ENCODE measurements at regions not wholly inside any gene's neighbourhood (a gene's known extent, or its start where the extent isn't known, plus 50 kb on each side); places are given as distances from the start of the nearest gene placed in this dataset.

- DNase-seq (ENCODE audit: low read depth): no peak
- H3K4me3 ChIP-seq (ENCODE audit: low read depth, low read length): no peak overlapping the region
- TF ChIP-seq CTCF (IDR thresholded peaks at IDR 0.05; ENCODE audit: control insufficient read depth, extremely low read depth, insufficient read depth): no peak
These were observed 511.7 kb downstream of the AGTPBP1 start for GRCh38 chr9:85230081-85230480.

GRCh38 chr9:85228111-85228855 lies 513.5 kb downstream of the AGTPBP1 start:
- H3K4me3 ChIP-seq (ENCODE audit: low read depth, low read length): no peak overlapping the region
- TF ChIP-seq CTCF (IDR thresholded peaks at IDR 0.05; ENCODE audit: control insufficient read depth, extremely low read depth, insufficient read depth): no peak
- DNase-seq (ENCODE audit: low read depth): no peak

GRCh38 chr9:85225180-85225579 lies 516.6 kb downstream of the AGTPBP1 start:
- no peak for DNase-seq (ENCODE audit: low read depth)
- H3K4me3 ChIP-seq (ENCODE audit: low read depth, low read length): no peak overlapping the region
- TF ChIP-seq CTCF (IDR thresholded peaks at IDR 0.05; ENCODE audit: control insufficient read depth, extremely low read depth, insufficient read depth): no peak

GRCh38 chr9:85224729-85225128 lies 517.0 kb downstream of the AGTPBP1 start:
- no peak for TF ChIP-seq CTCF (IDR thresholded peaks at IDR 0.05; ENCODE audit: control insufficient read depth, extremely low read depth, insufficient read depth)
- DNase-seq (ENCODE audit: low read depth): no peak
- no peak overlapping the region for H3K4me3 ChIP-seq (ENCODE audit: low read depth, low read length)

- TF ChIP-seq CTCF (IDR thresholded peaks at IDR 0.05; ENCODE audit: control insufficient read depth, extremely low read depth, insufficient read depth): no peak
- no peak overlapping the region for H3K4me3 ChIP-seq (ENCODE audit: low read depth, low read length)
- DNase-seq (ENCODE audit: low read depth): no peak
These were observed 517.5 kb downstream of the AGTPBP1 start for GRCh38 chr9:85224301-85224700.

GRCh38 chr9:85223506-85224125 lies 518.1 kb downstream of the AGTPBP1 start:
- no peak for DNase-seq (ENCODE audit: low read depth)
- no peak overlapping the region for H3K4me3 ChIP-seq (ENCODE audit: low read depth, low read length)
- TF ChIP-seq CTCF (IDR thresholded peaks at IDR 0.05; ENCODE audit: control insufficient read depth, extremely low read depth, insufficient read depth): no peak

Measured in LNCaP clone FGC (cell line).